ENCODE measurements at regions not wholly inside any gene's neighbourhood (a gene's known extent, or its start where the extent isn't known, plus 50 kb on each side); places are given as distances from the start of the nearest gene placed in this dataset.

DNA sequence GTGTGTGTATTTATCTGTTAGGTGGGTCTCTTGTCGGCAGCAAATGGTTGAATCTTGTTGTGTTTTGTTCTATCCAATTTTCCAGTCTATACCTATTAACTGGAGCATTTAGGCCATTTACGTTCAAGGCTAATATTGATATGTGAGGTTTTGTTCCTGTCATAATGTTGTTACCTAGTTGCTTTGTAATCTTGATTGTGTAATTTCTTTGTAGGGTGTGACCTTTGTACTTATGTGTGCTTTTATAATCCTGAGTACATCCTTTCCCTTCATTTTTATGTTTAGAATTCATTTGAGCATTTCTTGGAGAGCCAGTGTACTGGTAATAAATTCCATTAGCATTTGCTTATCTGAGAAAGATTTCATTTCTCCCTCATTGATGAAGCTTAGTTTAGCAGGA is 83.0 kb upstream of the MIR17HG start:
- no peak for DNase-seq (ENCODE audit: low read depth in 2 of 2, low spot score in 1 of 2)

- no peak for DNase-seq (ENCODE audit: low read depth in 2 of 2, low spot score in 1 of 2)
These were observed 78.2 kb upstream of the MIR17HG start for GRCh38 chr13:91269237-91269636.

DNA sequence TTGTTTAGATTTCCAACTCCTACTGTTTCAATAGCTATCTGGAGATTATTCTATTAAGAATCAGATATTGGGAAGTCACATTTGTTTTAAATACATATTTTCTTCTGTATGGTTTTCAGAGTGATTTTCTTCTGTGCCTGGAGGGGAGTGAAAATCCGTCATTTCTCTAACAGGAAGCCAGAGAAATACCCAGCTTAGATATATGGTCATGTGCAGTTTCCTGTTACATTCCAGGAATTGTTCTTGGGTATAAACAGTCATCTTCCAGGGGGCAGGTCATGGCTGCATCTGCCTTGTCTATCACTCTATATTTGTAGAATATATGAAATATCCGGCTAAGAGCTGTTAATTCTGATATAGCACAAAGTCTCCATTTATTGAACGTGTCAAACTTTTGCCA is 77.5 kb upstream of the MIR17HG start:
- no peak for DNase-seq (ENCODE audit: low read depth in 2 of 2, low spot score in 1 of 2)

DNA sequence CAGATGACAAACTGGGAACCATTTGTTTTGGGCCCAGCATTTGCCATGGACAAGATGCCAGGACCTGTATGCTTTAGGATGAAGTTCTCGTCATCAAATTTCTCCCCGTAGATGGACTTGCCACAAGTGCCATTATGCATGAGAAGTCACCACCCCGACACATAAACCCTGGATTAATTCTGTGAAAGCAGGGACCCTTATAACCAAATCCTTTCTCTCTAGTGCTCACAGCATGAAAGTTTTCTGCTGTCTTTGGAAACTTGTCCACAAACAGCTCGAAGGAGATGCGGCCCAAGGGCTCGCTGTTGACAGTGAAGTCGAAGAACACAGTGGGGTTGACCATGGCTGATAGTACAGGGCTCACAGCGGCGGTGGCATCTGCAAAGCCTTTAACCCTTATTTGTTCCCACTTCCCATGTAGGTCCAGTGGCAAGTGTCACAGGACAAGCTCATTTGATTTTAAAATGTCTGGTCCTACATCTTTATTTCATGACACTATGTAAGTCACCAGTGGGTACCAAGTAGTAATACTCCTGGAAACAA is 75.2 kb upstream of the MIR17HG start:
- DNase-seq (ENCODE audit: low read depth in 2 of 2, low spot score in 1 of 2): no peak

GRCh38 chr13:91273675-91274074 is 73.8 kb upstream of the MIR17HG start:
- no peak for DNase-seq (ENCODE audit: low read depth in 2 of 2, low spot score in 1 of 2)

DNA sequence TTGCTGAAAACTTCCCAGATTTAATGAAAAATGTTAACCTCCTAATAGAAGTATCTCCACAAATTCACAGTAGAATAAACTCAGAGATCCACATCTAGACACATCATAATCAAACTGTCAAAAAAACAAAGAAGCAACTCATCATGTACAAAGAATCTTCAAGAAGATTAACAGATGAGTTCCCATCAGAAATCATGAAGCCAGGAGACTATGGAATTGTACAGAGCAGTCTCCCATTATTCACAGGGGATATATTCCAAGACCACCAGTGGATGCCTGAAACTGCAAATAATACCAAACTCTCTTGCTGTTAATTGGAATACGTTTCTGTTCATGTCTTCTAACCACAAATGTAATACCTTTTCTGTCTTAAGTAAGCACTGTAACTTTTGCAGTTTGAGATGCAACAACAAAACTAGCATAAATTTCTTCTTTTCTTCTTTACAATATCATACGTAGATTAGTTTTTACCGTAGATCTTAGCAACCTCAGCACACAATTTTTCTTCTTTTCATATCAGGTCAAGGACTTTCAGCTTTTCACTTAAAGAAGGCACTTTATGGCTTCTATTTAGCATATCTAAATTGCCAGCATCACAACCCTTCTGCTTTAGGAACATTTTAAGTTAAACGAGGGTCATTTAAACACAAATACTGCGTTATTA is 70.3 kb upstream of the MIR17HG start:
- no peak for DNase-seq (ENCODE audit: low read depth in 2 of 2, low spot score in 1 of 2)

- no peak for DNase-seq (ENCODE audit: low read depth in 2 of 2, low spot score in 1 of 2)
These were observed 69.2 kb upstream of the MIR17HG start for GRCh38 chr13:91278291-91278690.

GRCh38 chr13:91278888-91279287 is 68.6 kb upstream of the MIR17HG start:
- no peak for DNase-seq (ENCODE audit: low read depth in 2 of 2, low spot score in 1 of 2)

GRCh38 chr13:91280801-91281200 is 66.7 kb upstream of the MIR17HG start:
- DNase-seq (ENCODE audit: low read depth in 2 of 2, low spot score in 1 of 2): no peak

DNA sequence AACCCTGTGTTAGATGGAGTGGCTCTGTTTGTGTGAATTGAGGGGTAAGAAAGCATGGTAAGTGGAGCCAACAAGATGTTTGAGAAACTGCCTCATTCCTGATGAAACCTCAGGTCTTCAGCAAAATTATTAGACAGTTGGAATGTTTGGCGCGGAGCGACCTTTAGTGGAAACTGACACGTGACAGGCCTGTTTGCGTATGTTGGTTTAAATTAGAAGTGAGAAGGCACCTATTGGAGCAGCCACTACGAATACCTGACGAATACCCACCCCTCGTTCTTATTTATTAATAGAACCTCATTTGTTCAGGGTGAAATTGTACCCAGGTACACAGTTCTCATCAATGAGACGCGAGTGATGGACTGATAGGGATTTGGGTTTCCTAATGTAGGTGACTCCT is 63.2 kb upstream of the MIR17HG start:
- DNase-seq (ENCODE audit: low read depth in 2 of 2, low spot score in 1 of 2): no peak

DNA sequence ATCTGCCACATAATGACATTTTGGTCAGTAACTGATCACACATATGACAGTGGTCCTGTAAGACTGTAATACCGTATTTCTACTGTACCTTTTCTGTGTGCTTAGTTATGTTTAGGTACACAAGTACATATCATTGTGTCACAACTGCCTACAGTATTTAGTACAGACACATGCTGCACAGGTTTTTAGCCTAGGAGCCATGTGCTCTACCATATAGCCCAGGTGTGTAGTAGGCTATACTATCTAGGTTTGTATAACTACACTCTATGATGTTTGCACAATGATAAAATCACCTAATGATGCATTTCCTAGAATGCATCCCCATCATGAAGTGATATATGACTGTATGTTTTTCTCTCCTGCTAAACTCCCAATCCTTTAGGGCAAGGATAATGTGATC is 61.2 kb upstream of the MIR17HG start:
- DNase-seq (ENCODE audit: low read depth in 2 of 2, low spot score in 1 of 2): no peak

DNA sequence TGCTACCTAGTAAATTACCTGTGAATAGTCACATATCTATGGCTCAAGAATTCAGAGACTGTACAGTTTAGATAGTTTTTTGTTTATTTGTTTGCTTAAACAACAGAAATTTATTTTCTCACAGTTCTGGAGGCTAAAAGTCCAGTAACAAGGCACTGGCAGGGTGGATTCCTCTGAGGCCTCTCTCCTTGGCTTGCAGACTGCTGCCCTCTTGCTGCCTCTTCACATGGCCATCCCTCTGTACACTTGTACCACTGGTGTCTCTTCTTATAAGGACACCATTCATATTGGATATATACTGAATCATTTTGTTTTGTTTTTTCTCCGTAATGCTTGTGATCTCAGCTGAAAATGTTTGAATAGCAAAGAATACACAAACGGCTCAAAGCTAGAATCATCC is 56.4 kb upstream of the MIR17HG start:
- DNase-seq (ENCODE audit: low read depth in 2 of 2, low spot score in 1 of 2): no peak

- DNase-seq (ENCODE audit: low read depth in 2 of 2, low spot score in 1 of 2): no peak
These were observed 54.8 kb upstream of the MIR17HG start for GRCh38 chr13:91292630-91293221.

- DNase-seq (ENCODE audit: low read depth in 2 of 2, low spot score in 1 of 2): no peak
These were observed 51.6 kb upstream of the MIR17HG start for GRCh38 chr13:91295712-91296410.

GRCh38 chr13:91297503-91297902 is 50.0 kb upstream of the MIR17HG start:
- DNase-seq (ENCODE audit: low read depth in 2 of 2, low spot score in 1 of 2): no peak
